Uterus (tissue), 2 donors: ENCODE measurements at regions not wholly inside any gene's neighbourhood (a gene's known extent, or its start where the extent isn't known, plus 50 kb on each side); places are given as distances from the start of the nearest gene placed in this dataset.

Experiments used
- CTCF ChIP-seq, 4 experiments: fragments of 200-600 bp in 2 of 4; fragments of 450-650 bp in 2 of 4; sonication (generic) in 2 of 4; IDR thresholded peaks; one replicate each; pipeline ENCODE4 v1.5.1; 2016 to 2019; ENCODE audit warnings: antibody characterized with exemption in 4 of 4, mild to moderate bottlenecking in 2 of 4, moderate library complexity in 1 of 4
- POLR2A ChIP-seq, 2 donors: fragments of 450-650 bp; IDR thresholded peaks; one replicate each; pipeline ENCODE4 v1.6.1; 2016; ENCODE audit warnings: antibody characterized with exemption in 2 of 2, mild to moderate bottlenecking in 1 of 2, moderate library complexity in 1 of 2

GRCh38 chr4:120418146-120418545, 351.5 kb upstream of the MAD2L1 start:
- TF ChIP-seq CTCF (IDR thresholded peaks at IDR 0.05): no peak
- no peak for TF ChIP-seq POLR2A (IDR thresholded peaks at IDR 0.05)
